Muscle of back (tissue), 3 donors: ENCODE measurements at regions not wholly inside any gene's neighbourhood (a gene's known extent, or its start where the extent isn't known, plus 50 kb on each side); places are given as distances from the start of the nearest gene placed in this dataset.
"Not testable (repeated sequence)": the region's sequence is repeated elsewhere in the genome, so short reads cannot be mapped to it uniquely, and the experiment has no call there.

ENCODE experiments used
- DNase-seq, 3 donors: peaks; one replicate each; pipeline versions ENCODE4 v3.0.0 to v3.0.0-alpha.2; 2013

GRCh38 chr6:167709196-167709595, 117.5 kb upstream of the AFDN start:
- DNase-seq: no peak

- DNase-seq: not testable (repeated sequence)
Observed at GRCh38 chr6:167709776-167710336, 116.9 kb upstream of the AFDN start.

- no peak for DNase-seq
Observed at GRCh38 chr6:167710363-167710920, 116.3 kb upstream of the AFDN start.

GRCh38 chr6:167711211-167711610, 115.5 kb upstream of the AFDN start:
- DNase-seq: no peak

GRCh38 chr6:167711768-167712730, 114.7 kb upstream of the AFDN start:
- DNase-seq: no peak

- DNase-seq: no peak
Observed at GRCh38 chr6:167712731-167713475, 113.8 kb upstream of the AFDN start.

- no peak for DNase-seq
Observed at GRCh38 chr6:167714152-167714551, 112.6 kb upstream of the AFDN start.

GRCh38 chr6:167717455-167717854, 109.3 kb upstream of the AFDN start:
- no peak for DNase-seq

GRCh38 chr6:167717867-167718266, 108.8 kb upstream of the AFDN start:
- no peak for DNase-seq

GRCh38 chr6:167719920-167720319, 106.8 kb upstream of the AFDN start:
- DNase-seq: no peak

GRCh38 chr6:167720456-167721285, 106.0 kb upstream of the AFDN start:
- peak in 1 of 3 donors; percentile 37 for DNase-seq

- no peak for DNase-seq
Observed at GRCh38 chr6:167721291-167721690, 105.4 kb upstream of the AFDN start.

- DNase-seq: peak in 1 of 3 donors; percentile 2
Observed at GRCh38 chr6:167722634-167723309, 103.9 kb upstream of the AFDN start.

- no peak for DNase-seq
Observed at GRCh38 chr6:167726043-167726621, 100.6 kb upstream of the AFDN start.

- no peak for DNase-seq
Observed at GRCh38 chr6:167730441-167730840, 96.3 kb upstream of the AFDN start.

- DNase-seq: no peak
Observed at GRCh38 chr6:167731216-167731615, 95.5 kb upstream of the AFDN start.

GRCh38 chr6:167731731-167732422, 94.8 kb upstream of the AFDN start:
- no peak for DNase-seq

- peak in 2 of 3 donors; percentile 64 to 80 for DNase-seq
Observed at GRCh38 chr6:167733740-167734661, 92.7 kb upstream of the AFDN start.
